SW 1271 (cell line): ENCODE measurements at regions not wholly inside any gene's neighbourhood (a gene's known extent, or its start where the extent isn't known, plus 50 kb on each side); places are given as distances from the start of the nearest gene placed in this dataset.
A peak's percentile ranks its signal among the peaks of the same experiment; 100 is the strongest.

ENCODE experiments used
- DNase-seq, 2 experiments: peaks; one replicate each; lab custom pipeline; 2025; lab: John Stamatoyannopoulos, UW

DNA sequence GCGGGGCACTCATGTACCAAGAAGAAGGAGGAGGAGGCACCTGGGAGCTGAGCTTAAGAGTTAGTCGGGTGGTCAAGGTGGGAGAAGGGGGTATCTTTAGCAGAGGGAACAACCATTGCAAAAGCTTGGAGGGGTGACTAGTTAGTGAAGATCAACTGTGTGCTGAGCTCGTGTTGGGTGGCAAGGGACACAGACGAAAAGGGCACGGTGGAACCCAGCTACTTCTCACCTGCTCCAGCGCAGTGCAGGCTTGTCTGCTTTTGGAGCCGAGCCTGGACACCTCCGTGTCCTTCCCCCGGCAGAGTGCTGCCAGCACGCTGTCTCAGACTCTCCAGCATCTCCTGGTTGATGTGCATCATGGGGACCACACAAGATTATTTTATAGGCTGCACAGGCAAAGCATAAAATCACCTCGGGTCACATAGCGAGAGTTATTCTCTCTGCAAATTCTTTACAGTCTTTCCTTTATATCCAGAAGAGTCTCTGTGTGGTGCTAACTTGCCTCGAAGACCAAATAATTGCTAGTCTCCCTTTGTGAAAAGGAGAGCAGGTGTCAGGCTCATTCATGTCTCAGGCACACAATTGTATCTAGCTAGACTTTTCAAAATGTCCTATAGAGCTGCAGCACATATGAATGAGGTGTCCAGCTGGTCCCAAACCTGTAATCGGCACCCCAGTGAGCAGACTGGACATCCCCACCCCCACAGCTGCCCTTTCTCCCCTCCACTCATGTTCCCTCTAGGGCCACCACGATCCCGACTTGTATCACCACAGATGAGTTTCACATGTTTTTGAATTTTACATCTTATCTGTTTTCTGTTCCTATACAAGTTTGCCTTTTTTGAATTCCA, 123.4 kb downstream of the CEBPB start:
- DNase-seq = no peak

DNA sequence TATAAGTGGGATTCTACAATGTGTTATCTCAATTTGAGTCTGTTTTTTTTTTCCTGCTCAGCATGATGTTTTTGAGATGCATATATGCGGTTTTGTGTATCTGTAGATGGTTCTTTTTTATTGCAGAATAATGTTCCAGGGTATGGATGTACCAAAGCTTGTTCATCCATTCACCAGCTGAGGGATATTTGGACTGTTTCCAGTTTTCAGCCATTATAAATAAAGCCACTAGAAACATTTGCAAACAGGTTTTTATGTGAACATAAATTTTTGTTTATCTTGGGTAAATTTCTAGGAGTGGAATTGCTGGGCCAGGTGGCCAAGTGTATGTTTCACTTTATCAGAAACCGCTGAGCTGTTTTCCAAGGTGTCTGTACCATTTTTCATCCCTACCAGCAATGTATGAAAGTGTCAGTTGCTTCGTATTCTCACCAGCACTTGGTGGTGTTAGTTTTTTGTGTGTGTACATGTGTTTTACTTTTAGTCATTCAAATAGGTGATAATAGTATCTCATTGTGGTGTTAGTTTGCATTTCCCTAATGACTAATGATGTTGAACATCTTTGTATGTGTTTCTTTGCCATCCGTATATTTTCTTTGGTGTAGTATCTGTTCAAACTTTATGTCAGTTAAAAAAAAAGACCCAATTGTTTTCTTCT, 124.2 kb downstream of the CEBPB start:
- DNase-seq = no peak

DNA sequence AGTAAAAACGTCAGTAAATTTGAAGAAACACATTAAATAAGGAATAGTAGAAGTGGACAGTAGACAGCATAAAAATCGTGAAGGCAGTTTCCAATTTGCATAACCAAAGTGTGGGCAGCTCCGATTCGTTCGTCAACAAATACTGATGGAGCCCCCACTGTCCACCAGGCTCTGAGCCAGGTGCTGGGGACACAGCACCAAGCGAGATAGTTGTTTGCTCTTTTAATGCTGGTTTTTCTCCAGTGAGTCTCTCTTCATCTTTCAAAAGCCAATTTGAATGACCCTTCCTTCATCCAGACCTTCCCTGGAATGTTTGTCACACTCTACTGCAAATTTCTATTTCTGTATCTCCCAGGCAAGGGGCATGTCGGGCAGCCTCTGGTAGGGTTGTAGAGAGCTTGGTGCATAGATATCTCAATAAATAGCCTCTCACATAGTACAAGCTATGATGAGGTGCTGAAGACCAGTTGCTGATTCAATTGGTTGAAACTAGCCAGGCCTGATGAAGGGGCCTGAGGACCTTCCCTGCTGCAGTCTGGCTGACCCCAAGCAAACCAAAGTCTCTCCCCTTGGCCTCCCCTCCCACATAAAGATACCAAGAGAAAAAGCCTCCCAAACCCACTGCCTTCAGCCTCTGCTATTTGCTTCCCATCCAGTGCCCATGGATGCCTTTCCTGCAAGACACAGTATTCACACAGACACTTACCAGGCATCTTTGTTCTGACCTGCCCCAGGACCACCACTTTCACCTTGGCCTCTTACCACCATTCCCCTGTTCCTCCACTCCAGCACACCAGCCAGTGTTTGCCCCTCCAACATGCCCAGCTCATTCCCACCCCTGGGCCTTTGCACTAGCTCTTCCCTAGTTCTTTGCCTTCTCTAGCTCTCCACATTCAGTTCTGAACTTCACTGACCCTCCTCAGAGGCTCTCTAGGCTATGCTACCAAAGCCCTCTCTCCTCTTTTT, 125.2 kb downstream of the CEBPB start:
- no peak for DNase-seq

DNA sequence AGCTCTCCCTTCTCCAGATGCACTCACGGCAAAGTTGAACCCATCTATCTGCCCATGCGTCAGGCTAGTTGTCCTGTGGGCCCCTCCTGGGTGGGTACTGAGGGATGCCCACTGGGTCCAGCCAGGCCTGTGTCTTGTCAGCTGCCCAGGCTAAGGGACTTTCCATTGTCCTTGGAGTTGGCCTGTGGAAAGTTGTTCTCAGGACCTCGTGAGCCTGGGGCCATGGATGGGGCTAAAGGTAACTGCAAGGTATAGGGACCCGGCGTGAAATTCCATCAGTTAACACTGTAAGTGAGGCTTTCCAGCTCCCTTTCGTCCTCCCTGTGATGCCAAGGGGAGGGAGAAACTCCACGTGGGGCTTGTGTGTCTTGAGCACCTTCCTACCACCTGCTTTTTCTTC, 126.5 kb downstream of the CEBPB start:
- no peak for DNase-seq

DNA sequence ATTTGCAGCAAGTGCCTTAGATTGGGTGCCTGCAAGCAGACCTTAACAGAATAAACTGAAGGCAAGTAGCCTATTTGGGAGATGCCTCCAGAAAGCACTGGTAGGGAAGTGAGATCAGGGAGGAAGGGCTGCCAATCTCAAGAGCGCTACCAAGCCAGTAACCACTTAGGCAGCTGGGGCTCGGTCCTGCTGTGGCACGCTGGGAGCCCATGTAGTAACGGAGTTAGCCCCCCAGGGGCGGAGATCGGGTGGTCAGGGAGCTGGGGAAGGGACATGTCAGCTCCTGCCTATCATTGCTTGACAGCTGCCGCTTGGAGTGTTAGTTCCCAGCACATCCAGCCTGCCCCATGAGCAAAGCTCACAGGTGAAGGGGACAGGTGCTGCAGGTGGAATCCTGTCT, 127.0 kb downstream of the CEBPB start:
- DNase-seq = no peak

DNA sequence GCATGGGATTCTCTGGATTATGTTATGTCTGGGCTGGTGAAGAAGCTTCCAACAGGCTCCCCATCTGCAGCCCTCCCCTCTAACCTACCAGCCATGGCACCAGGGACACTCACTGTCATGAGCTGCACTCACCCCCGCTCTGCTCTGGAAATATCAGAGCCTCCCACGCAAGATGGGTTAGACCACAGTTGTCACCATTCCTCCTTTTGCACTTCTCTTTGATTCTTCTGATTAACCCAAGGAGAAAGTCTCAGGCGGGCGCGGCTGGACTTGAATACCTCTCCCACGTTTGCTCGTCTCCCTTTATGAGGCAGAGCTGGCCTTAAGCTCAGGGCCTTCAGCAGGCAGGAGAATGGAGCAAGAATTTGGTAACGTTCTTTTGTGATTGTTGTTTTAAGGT, 128.1 kb downstream of the CEBPB start:
- DNase-seq = no peak

DNA sequence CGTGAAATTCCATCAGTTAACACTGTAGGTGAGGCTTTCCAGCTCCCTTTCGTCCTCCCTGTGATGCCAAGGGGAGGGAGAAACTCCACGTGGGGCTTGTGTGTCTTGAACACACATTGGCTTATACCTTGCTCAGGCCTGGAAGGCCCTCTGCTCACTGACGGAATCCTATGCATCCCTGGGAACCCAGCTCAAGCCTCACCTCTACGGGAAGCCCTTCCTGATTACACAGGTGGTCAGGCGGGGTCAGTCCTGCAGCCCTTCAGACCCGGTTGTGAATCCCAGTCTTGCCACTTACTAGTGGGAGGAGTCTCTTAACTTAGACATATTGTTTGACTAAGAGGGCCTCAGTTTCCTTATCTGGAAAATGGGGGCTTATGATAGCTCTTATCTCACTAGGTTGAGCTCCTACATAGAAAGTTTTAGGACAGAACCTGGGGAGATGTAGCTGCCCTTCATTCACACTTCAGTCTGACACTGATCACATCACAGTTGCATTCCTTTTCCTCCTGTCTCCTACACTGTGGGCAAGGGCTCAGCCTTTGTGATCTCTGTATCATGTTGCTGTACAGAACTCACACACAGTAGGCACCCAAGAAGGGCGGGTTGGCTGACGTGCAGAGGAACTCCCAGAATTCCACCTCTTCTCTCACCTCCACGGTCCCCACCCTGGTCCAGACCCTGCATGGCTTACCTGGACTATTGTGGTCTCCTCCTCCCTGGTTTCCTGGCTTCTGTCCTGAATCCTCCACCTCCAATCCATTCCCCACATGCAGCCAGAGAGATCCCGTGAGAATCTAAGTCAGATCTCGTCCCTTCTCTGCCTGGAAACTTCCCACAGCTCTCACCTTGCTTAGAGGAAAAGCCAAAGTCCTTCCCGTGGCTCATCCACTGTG, 129.6 kb downstream of the CEBPB start:
- no peak for DNase-seq

DNA sequence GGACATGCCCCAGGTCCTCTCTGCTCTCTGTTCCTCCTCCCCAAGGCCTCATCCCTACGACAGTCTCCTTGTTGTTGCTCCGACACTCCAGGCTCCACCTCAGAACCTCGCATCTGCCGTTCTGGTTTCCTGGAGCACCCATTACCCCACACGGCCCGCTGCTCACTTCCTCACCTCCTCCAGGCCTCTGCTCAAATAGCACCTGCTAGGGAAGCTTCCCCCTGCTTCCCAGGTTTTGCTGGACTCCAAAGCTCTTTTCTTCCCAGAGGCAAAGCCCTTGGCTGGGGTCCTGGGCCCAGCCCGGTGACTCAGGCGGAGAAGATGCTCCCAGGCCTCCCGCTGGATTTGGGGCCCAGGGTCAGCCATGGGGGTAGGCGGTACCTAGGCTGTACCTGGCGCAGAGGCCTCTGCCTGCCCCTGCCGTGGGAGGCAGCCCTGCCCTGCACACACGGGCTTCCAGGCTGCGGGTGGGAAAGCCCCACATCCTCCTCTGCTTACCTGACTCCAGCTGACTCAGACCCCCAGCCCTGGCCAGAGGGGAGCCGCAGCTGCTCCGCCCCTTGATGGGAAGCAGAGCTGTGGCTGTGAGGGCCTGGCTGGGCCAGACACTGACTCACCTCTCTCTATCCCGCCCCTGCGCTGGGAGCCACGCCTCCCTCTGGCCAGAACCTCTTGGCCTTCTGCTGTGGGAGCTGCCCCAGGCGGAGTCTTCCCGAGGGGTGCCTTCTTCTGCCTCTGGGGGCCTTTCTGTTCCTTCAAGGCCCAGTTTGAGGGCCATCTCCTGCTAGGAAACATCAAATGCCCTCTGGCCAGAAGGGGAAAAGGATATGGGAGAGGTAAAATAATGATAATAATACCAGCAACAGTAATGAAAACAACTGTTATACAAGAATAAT, 130.5 kb downstream of the CEBPB start:
- peak; percentile 11 to 49 for DNase-seq

DNA sequence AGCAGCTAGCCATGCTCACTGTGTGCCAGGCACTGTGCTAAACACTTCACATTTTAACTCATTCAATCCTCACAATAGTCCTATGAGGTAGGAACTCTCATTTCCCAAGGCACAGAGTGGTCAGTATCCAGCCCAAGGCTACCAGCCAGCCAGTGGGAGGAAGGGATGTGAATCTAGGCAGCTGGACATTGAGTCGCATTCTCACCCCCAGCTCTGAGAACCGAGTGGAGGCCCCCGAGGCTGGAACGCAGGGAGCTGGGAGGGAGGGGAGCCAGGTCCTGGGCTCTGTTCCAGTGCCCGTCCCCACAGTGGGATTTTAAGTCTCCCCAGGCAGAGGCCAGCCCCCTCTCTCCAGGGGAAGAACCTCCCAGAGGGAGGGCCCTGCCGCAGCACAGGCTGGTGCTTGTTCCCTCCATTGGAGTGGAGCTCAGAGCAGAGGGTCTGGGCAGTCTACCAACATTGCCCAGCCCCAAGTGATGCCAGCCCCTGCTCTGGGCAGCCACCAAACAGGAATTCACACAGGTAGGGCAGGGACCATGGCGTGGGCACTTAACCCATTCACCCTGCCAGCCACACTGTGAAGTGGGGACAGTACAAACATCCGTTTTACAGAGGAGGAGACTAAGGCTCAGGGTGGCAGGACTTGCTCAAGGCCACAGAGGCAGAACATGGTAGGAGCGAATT, 131.3 kb downstream of the CEBPB start:
- DNase-seq = no peak

DNA sequence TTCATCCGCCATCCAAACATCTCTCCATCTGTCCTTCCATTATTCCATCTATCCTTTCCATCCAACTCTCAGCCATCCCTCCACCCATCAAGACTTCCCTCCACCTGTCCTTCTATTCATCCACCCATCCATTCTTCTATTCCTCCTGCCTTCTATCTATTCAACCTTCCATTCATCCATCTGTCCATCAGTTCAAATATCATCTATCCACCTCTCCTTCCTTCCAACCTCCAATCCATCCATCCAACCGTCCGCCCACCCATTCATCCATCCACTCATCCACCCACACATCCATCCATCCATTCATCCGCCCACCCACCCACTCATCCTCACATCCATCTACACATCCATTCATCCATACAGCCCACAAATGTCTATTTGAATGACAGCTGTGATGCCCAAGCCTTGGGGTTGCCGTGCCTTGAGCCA, 132.1 kb downstream of the CEBPB start:
- DNase-seq = no peak

DNA sequence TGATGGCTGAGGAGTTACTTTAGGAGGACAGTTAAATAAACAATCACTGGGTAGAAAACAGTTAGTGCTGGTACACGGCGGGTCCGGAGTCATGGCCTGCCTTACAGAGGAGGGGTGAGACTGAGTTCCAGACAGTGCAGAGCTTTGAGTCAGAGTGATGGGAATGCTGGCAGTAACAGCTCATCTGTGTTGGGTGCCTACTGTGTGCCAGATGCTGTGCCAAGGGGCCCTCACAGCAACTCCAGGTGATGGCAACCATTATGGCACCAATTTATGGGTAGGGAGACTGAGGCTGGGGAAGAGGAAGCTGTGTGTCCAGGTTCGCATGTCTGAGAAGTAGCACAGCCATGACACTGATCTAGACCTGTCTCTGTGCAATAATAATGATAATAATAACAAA, 132.6 kb downstream of the CEBPB start:
- no peak for DNase-seq

DNA sequence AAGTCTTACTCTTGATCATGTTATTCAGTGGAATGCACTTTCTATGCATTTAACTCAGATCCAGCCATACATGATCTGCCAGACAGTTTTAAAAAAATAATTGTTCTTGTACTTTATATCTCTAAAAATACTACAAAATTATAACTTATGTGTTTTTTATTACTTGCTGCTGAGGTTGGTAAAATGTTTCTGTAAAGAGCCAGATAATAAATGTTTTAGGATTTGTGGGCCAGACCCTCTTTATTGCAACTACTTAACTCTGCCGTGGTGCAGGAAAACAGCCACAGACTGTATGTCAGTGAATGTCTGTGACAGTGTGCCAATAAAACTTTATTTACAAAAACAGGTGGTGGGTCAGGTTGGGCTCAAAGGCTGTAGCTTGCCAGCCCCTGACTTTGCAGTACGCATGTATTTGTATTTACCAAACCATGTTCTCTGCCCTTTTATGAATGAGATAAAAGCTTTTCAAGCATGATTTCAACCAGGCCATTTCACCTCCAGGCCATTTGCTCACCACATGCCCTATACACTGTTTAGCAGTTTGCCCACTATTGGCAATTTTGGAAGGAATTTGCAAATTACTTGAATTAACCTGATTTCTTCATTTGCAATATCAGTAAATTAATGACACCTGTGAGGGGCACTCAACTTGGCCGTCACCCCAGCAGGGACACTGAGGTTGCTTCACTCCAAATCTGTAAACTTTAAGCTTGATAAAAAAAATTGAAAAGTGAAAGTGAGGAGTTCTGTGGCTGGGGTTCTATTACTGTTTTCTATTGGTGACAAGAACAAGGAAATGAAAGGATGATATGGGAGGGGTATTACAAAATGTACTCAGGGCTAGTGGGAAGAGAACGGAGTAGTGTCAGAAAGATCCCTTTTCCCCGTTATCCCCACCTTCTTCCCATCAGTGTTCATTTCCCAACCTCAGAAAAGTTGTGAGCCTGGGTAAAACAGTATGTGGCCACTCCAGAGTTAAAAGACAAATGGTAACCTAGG, 133.4 kb downstream of the CEBPB start:
- DNase-seq = no peak

DNA sequence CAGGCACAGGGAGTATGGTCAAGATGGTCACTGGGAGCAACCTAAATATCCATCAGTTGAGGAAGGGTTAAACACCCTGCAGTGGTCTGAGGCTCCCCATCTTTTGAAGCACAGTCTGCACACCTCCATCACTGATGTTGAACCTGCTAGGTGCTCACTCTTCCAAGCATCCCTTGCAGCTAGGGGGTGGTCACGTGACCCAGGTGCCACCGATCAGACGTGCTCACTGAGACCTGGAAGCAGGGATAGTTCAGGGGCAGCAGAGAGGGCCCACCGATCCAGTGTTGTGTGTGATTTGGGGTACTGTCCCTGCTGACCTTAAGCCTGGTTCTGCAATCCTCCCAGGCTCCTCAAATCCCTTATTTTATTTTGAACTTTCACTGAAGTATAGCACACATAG, 134.6 kb downstream of the CEBPB start:
- DNase-seq = no peak

DNA sequence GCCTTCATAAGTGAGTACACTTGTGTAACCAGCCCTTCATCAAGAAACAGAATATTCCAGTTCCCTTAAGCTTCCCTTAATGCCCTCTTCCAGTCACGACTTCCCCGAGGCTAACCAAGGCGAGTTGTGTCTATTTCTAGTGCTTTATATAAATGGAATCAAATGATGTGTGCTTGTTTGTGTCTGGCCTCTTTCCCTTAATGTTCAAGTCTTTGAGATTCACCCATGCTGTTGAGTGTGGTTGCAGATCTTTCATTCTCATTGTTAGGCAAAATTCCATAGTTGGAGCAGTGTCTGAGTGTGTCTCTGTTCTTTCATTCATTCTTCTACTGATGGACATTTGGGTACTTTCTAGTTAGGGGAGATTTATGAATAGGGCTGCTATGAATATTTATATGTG, 135.0 kb downstream of the CEBPB start:
- no peak for DNase-seq

DNA sequence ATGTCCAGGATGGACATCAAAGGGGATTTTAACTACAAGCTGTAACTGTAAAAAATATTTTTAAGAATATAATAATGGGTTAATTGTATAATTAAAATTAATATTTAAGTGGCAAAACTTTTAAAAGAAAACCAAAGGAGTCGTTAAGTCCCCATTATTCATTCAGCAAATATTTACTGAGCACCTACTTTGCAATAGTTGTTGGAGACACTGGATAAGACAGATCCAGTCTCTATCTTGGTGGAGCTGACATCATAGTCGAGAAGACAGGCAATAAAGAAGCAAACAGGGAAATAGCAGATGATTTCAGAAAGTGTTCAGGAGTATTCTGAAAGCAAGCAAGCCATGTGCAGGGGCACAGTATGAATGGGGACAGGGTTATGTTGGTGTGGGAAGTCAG, 137.0 kb downstream of the CEBPB start:
- DNase-seq = no peak

DNA sequence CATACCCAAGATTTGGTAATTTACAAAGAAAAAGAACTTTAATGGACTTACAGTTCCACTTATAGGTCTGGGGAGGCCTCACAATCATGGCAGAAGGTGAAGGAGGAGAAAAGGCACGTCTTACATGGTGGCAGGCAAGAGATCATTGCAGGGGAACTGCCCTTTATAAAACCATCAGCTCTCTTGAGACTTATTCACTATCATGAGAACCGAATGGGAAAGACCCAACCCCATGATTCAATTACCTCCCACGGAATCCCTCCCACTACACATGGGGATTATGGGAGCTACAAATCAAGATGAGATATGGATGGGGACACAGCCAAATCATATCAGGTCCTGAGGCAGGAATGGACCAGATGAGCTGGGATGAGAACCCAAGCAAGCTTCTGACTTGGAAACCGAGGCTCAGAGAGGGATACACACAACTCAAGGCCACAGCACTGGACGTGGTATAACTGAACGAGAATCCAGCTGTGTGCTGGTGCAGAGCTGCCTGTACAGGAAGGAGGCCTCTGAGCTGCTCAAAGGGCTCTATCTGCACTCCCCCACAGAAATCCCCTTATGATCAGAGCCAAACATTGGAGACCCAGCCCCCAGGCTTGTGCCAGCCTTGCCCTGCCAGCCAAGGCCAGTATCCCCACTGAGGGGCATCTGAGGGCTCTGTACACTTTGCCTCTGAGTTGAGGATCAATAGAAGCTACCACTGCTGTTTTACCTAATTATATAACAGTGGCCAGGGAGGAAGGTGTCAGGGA, 137.8 kb downstream of the CEBPB start:
- no peak for DNase-seq

DNA sequence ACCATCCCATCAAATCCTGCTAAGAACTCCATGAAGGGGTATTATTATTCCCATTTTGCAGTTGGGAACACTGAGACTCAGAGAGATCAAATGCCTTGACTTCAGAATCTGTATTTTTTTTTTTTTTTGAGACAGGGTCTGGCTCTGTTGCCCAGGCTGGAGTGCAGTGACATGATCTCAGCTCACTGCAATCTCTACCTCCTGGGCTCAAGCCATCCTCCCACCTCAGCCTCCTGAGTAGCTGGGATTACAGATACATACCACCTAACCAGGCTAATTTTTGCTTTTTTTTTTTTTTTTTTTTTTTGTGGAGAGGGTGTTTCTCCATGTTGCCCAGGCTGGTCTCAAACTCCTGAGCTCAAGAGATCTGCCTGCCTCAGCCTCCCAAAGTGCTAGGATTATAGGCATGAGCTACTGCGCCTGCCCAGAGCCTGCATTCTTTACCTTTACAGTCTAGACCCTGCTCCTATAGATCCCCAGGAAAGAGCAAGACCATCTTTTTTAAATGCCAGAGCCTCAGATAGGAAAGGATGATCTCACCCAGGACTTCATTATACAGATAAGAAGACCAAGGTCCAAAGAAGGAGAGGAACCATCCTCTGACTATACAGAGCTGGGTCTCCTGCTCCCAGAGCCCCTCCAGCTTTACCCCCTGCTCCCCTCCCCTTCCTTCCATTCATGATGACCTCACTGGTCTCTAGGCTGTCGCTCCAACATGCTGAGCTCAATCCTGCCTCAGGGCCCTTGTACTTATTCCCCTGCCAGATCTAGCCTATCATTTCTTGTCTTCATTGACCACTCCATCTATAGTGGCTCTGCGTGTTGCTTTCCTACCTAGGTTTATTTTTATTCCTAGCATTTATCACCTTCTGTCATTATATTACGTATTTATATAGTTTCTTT, 138.6 kb downstream of the CEBPB start:
- no peak for DNase-seq
